RWPE2 (cell line): ENCODE measurements at regions not wholly inside any gene's neighbourhood (a gene's known extent, or its start where the extent isn't known, plus 50 kb on each side); places are given as distances from the start of the nearest gene placed in this dataset.

ENCODE experiments used
- ATAC-seq: fragments of 200-7000 bp; cut with Tn5 transposase; 3 replicates; pipeline ENCODE4 v1.9.1; 2021; ENCODE audit warnings: low read depth
- DNase-seq: peaks from one replicate; pipeline ENCODE4 v3.0.0-alpha.2; 2020; ENCODE audit warnings: low spot score
- H3K27ac ChIP-seq: fragments of 450-650 bp; 2 replicates; pipeline ENCODE4 v1.5.1; 2017; ENCODE audit warnings: mild to moderate bottlenecking; ENCODE audit not compliant: poor library complexity, severe bottlenecking
- H3K27me3 ChIP-seq: fragments of 250-450 bp; sonication (Bioruptor Pico); 2 replicates; pipeline ENCODE4 v1.5.1; 2021; ENCODE audit warnings: mild to moderate bottlenecking, moderate library complexity; ENCODE audit not compliant: insufficient read depth, poor library complexity, severe bottlenecking
- H3K36me3 ChIP-seq: fragments of 250-450 bp; sonication (Bioruptor Pico); 2 replicates; pipeline ENCODE4 v1.5.1; 2020; ENCODE audit warnings: low read depth, mild to moderate bottlenecking, moderate library complexity
- H3K4me1 ChIP-seq: fragments of 250-450 bp; sonication (Bioruptor Pico); 2 replicates; pipeline ENCODE4 v1.5.1; 2021; ENCODE audit warnings: mild to moderate bottlenecking, moderate library complexity; ENCODE audit not compliant: insufficient read depth, poor library complexity, severe bottlenecking
- H3K4me3 ChIP-seq: fragments of 250-450 bp; sonication (Bioruptor Pico); 2 replicates; pipeline ENCODE4 v1.5.1; 2021; ENCODE audit warnings: mild to moderate bottlenecking, moderate library complexity; ENCODE audit not compliant: severe bottlenecking
- H3K9me3 ChIP-seq: fragments of 250-450 bp; sonication (Bioruptor Pico); 2 replicates; pipeline ENCODE4 v1.5.1; 2021; ENCODE audit warnings: mild to moderate bottlenecking, moderate library complexity; ENCODE audit not compliant: severe bottlenecking
- TF ChIP-seq, protein P1 (sequence below): fragments of 450-650 bp; IDR thresholded peaks from one replicate; pipeline ENCODE4 v1.5.1; 2017; ENCODE audit warnings: mild to moderate bottlenecking, moderate library complexity; ENCODE audit not compliant: poor library complexity, severe bottlenecking

GRCh38 chr4:23290656-23291055, 597.9 kb downstream of the GBA3 start:
- ATAC-seq: peak; percentile 60
- Histone ChIP-seq H3K27me3 (peaks cover 3% of the 10 kb centered on the region), H3K27ac (no peak overlapping the region), H3K9me3 (no peaks in the 10 kb centered on the region), H3K4me3 (no peak overlapping the region), H3K4me1 (no peaks in the 10 kb centered on the region), H3K36me3 (no peaks in the 10 kb centered on the region)
- TF ChIP-seq, protein P1, sequence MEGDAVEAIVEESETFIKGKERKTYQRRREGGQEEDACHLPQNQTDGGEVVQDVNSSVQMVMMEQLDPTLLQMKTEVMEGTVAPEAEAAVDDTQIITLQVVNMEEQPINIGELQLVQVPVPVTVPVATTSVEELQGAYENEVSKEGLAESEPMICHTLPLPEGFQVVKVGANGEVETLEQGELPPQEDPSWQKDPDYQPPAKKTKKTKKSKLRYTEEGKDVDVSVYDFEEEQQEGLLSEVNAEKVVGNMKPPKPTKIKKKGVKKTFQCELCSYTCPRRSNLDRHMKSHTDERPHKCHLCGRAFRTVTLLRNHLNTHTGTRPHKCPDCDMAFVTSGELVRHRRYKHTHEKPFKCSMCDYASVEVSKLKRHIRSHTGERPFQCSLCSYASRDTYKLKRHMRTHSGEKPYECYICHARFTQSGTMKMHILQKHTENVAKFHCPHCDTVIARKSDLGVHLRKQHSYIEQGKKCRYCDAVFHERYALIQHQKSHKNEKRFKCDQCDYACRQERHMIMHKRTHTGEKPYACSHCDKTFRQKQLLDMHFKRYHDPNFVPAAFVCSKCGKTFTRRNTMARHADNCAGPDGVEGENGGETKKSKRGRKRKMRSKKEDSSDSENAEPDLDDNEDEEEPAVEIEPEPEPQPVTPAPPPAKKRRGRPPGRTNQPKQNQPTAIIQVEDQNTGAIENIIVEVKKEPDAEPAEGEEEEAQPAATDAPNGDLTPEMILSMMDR: no peak
- no peak for DNase-seq

DNA sequence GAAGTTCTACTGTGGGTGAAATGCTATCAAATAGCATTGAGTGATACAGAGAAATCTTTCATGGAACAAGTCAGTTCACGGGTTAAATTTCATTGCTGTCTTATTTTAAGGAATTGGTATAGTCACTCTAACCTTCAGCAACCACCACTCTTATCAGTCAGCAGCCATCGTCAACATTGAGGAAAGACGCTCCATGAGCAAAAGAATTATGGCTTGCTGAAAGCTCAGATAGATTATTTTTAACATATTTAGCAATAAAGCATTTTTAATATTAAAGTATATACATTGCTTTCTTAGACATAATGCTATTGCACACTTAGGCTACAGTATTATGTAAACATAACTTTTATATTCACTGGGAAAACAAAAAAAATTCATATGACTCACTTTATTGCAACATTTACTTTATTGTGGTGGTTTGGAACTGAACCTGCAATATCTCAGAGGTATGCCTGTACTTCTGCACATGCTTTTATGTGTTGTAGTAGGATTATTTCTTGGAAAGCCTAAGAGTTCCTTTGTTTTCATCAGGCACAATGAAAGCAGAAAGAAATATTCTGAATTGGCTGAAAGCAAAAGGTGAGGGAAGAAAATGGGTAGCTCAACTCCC, 586.7 kb downstream of the GBA3 start:
- ATAC-seq: peak; percentile 86
- no peak overlapping the region for H3K4me3 ChIP-seq
- no peaks in the 10 kb centered on the region for H3K36me3 ChIP-seq

DNA sequence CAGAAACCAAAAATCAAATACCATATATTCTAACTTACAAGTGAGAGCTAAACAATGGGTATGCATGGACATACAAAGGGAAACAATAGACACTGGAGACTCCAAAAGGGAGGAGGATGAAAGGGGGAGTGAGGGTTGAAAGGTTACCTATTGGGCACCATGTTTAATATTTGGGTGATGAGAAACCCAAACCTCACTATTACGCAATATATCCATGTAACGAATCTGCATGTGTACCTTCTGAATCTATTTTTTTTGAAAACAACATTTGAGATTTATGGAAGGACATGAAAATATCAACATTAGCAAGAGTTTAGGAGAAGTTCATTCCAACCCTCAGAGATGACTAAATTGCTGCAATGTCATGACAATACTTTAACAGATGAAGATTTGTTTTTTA, 586.1 kb downstream of the GBA3 start:
- TF ChIP-seq, protein P1: no peak
- no peak for DNase-seq
- Histone ChIP-seq H3K4me1 (no peaks in the 10 kb centered on the region), H3K27me3 (no peaks in the 10 kb centered on the region), H3K36me3 (no peaks in the 10 kb centered on the region), H3K9me3 (no peaks in the 10 kb centered on the region), H3K4me3 (no peak overlapping the region), H3K27ac (no peak overlapping the region)
- no peak for ATAC-seq

More for the DNA sequence above, 586.7 kb downstream of the GBA3 start:
- Histone ChIP-seq H3K27ac (no peak overlapping the region), H3K27me3 (no peaks in the 10 kb centered on the region), H3K9me3 (no peaks in the 10 kb centered on the region), H3K4me1 (no peaks in the 10 kb centered on the region)
- no peak for DNase-seq
- TF ChIP-seq, protein P1: no peak

- DNase-seq: no peak
- Histone ChIP-seq H3K27me3 (no peaks in the 10 kb centered on the region), H3K36me3 (no peaks in the 10 kb centered on the region), H3K4me3 (no peak overlapping the region), H3K4me1 (no peaks in the 10 kb centered on the region), H3K27ac (no peak overlapping the region), H3K9me3 (no peaks in the 10 kb centered on the region)
- no peak for ATAC-seq
- TF ChIP-seq, protein P1: no peak
These were observed 583.3 kb downstream of the GBA3 start for GRCh38 chr4:23276076-23276475.

GRCh38 chr4:23269566-23269965, 576.8 kb downstream of the GBA3 start:
- no peaks in the 10 kb centered on the region for H3K9me3 ChIP-seq
- no peaks in the 10 kb centered on the region for H3K4me1 ChIP-seq
- ATAC-seq: no peak
- H3K36me3 ChIP-seq: no peaks in the 10 kb centered on the region
- no peak overlapping the region for H3K4me3 ChIP-seq
- no peaks in the 10 kb centered on the region for H3K27me3 ChIP-seq
- DNase-seq: no peak
- TF ChIP-seq, protein P1: no peak
- H3K27ac ChIP-seq: no peak overlapping the region
